Muscle layer of duodenum (tissue), 2 donors: ENCODE measurements at regions not wholly inside any gene's neighbourhood (a gene's known extent, or its start where the extent isn't known, plus 50 kb on each side); places are given as distances from the start of the nearest gene placed in this dataset.
"Not testable (repeated sequence)": the region's sequence is repeated elsewhere in the genome, so short reads cannot be mapped to it uniquely, and the experiment has no call there.

Experiments
- H3K27ac ChIP-seq: one replicate; pipeline ENCODE4 v1.7.0; 2013; ENCODE audit warnings: mild to moderate bottlenecking, low read length
- H3K27me3 ChIP-seq: one replicate; pipeline ENCODE4 v1.7.0; 2013; ENCODE audit warnings: low read depth, mild to moderate bottlenecking, control low read depth, low read length
- H3K36me3 ChIP-seq, 2 donors: one replicate each; pipeline ENCODE4 v1.7.0; 2013; ENCODE audit warnings: low read length in 2 of 2, control low read depth in 1 of 2, mild to moderate bottlenecking in 1 of 2; ENCODE audit not compliant: insufficient read depth in 2 of 2, control insufficient read depth in 1 of 2
- H3K4me1 ChIP-seq, 2 donors: one replicate each; pipeline ENCODE4 v1.7.0; 2013; ENCODE audit warnings: low read length in 2 of 2, mild to moderate bottlenecking in 2 of 2, control low read depth in 1 of 2, moderate library complexity in 1 of 2; ENCODE audit not compliant: insufficient read depth in 2 of 2, control insufficient read depth in 1 of 2
- H3K4me3 ChIP-seq, 2 donors: one replicate each; pipeline ENCODE4 v1.7.0; 2013; ENCODE audit warnings: low read length in 2 of 2, low read depth in 1 of 2, mild to moderate bottlenecking in 1 of 2
- H3K9me3 ChIP-seq, 2 donors: one replicate each; pipeline ENCODE4 v1.7.0; 2013; ENCODE audit warnings: low read length in 2 of 2, control low read depth in 1 of 2, mild to moderate bottlenecking in 1 of 2; ENCODE audit not compliant: control insufficient read depth in 1 of 2
- donor health status: healthy.

DNA sequence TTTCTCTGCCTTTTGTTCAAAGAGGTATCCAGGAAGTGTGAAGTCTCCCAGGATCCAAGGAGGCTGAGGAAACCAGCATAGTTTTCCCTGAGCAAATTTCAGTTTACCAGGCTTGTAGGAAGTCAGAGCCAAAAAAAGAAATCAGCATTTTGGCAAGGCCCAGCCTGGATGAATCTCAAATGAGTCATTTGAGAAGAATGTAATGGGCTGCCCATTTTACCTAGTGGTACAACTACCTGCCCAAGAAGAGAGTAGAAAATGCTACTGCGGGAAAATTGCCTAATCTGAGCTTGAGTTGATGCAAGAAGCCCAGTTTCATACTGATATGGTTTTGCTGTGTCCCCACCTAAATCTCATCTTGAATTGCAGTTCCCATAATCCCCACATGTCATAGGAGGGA, 284.1 kb upstream of the ZNF507 start:
- no peaks in the 10 kb centered on the region for H3K36me3 ChIP-seq
- H3K27ac ChIP-seq: no peak overlapping the region
- H3K4me1 ChIP-seq: no peaks in the 10 kb centered on the region
- H3K9me3 ChIP-seq: no peaks in the 10 kb centered on the region
- no peak overlapping the region for H3K4me3 ChIP-seq
- no peaks in the 10 kb centered on the region for H3K27me3 ChIP-seq

DNA sequence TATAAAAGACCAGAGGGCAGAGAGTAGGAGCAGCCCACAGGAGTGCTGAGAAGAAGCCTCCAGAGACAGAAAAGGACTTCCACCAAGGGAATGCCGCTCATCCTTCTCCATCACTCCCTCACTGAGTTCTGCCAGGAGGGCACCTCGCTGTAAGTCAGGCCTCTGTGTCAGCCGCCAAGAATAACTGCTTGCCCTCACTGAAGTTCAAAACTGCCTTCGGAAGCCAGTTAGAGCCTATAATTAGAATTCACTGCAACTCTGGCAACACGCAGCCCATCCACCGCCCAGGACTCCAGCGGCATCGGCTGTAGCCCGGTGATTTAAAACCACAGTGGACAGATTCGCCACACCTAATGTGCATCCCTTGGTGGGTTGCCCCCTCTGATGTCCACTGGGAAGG, 281.8 kb upstream of the ZNF507 start:
- Histone ChIP-seq H3K9me3 (no peaks in the 10 kb centered on the region), H3K4me1 (no peaks in the 10 kb centered on the region), H3K27ac (no peak overlapping the region), H3K36me3 (no peaks in the 10 kb centered on the region), H3K4me3 (no peak overlapping the region), H3K27me3 (no peaks in the 10 kb centered on the region)

- no peak overlapping the region for H3K4me3 ChIP-seq
- H3K4me1 ChIP-seq: no peaks in the 10 kb centered on the region
- no peak overlapping the region for H3K27ac ChIP-seq
- H3K27me3 ChIP-seq: no peaks in the 10 kb centered on the region
- H3K36me3 ChIP-seq: no peaks in the 10 kb centered on the region
- H3K9me3 ChIP-seq: no peaks in the 10 kb centered on the region
These were observed 279.4 kb upstream of the ZNF507 start for GRCh38 chr19:32066056-32066455.

DNA sequence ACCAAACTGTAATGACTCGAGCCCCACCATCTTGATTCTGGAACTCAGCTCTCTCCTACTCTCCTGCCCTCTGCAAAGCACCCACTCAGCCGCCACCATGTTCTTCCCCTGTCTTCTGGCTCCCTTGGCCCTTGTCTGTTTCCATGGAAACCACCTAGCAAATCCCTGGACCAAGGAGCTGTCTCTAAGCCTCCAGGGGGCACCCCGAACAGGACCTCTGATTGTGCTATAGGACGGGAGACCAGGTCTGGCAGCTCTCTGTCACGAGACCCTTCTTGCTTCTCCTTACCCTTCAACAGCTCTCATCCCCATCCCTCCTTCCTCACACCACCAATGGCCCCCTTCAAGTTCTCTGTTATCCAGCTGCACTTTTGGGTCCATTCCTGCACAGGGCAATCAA, 277.7 kb upstream of the ZNF507 start:
- H3K9me3 ChIP-seq: no peaks in the 10 kb centered on the region
- no peak overlapping the region for H3K27ac ChIP-seq
- no peaks in the 10 kb centered on the region for H3K36me3 ChIP-seq
- H3K27me3 ChIP-seq: no peaks in the 10 kb centered on the region
- no peaks in the 10 kb centered on the region for H3K4me1 ChIP-seq
- no peak overlapping the region for H3K4me3 ChIP-seq

DNA sequence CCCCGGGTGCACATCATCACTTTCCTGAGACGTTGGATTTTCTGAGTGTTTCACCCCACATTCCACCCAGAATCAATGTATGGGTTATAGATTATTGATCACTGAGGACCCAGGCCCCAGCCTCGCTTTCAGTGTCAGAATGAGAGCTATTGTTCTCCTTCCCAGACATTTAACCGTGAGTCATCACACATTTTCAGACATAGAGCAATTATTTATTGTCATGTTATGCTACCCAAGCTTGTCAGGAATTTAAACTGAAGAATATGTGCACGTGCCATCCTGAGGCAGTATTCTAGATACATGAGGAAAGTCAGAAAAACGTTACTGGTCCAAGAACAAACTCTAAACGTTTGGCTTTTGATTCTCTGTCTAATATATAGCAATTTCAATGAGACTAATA, 276.6 kb upstream of the ZNF507 start:
- Histone ChIP-seq H3K27ac (no peak overlapping the region), H3K36me3 (no peaks in the 10 kb centered on the region), H3K27me3 (no peaks in the 10 kb centered on the region), H3K4me1 (no peaks in the 10 kb centered on the region), H3K9me3 (no peaks in the 10 kb centered on the region), H3K4me3 (no peak overlapping the region)

DNA sequence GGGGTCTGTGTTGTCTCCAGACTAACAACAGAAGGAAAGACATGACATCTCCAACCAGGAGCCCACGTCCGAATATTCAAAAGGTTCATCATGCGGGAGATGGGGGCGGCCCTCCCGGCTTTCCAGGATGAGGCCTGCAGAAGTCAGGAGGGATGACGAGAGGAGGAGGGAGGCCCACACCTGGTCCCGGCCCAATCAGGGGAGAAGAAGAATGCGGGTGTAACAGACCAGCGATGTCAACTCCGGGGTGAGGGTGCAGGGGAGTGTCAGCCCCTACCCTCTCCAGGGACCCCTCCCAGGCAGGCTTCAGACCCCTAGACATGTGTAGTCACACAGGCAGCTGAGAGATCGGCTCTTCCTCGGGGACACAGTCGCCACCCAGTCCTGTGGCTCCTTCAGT, 275.3 kb upstream of the ZNF507 start:
- Histone ChIP-seq H3K4me1 (no peaks in the 10 kb centered on the region), H3K36me3 (no peaks in the 10 kb centered on the region), H3K27ac (no peak overlapping the region), H3K4me3 (no peak overlapping the region), H3K9me3 (no peaks in the 10 kb centered on the region), H3K27me3 (no peaks in the 10 kb centered on the region)

DNA sequence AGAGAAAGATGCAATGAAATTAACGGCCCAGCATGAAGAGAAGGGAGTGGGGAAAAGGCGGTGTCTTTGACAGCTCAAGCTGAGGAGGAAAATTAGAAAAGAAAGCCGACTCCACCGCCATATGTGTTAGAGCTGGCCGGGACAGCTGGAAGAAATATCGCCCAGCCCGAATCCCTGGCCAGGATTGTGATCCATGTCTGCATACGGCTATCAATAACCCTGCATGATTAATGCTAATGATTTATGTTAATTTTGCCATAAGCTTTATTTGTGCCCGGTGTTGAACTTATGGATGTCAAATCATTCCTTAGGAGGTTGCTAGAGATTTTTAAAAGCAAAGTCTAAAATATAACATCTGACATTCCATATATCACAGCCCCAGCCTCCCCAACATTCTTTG, 263.4 kb upstream of the ZNF507 start:
- no peak overlapping the region for H3K4me3 ChIP-seq
- H3K4me1 ChIP-seq: no peaks in the 10 kb centered on the region

GRCh38 chr19:32084756-32085363, 260.6 kb upstream of the ZNF507 start:
- H3K4me1 ChIP-seq, H3K27ac ChIP-seq, H3K36me3 ChIP-seq, H3K9me3 ChIP-seq, H3K27me3 ChIP-seq, H3K4me3 ChIP-seq: not testable (repeated sequence)

More for the DNA sequence above, 263.4 kb upstream of the ZNF507 start:
- no peak overlapping the region for H3K27ac ChIP-seq
- H3K36me3 ChIP-seq: no peaks in the 10 kb centered on the region
- no peaks in the 10 kb centered on the region for H3K9me3 ChIP-seq
- H3K27me3 ChIP-seq: no peaks in the 10 kb centered on the region

GRCh38 chr19:32091241-32091640, 254.2 kb upstream of the ZNF507 start:
- Histone ChIP-seq H3K4me1 (no peaks in the 10 kb centered on the region), H3K4me3 (no peak overlapping the region), H3K27me3 (no peaks in the 10 kb centered on the region), H3K27ac (no peak overlapping the region), H3K9me3 (no peaks in the 10 kb centered on the region), H3K36me3 (no peaks in the 10 kb centered on the region)

DNA sequence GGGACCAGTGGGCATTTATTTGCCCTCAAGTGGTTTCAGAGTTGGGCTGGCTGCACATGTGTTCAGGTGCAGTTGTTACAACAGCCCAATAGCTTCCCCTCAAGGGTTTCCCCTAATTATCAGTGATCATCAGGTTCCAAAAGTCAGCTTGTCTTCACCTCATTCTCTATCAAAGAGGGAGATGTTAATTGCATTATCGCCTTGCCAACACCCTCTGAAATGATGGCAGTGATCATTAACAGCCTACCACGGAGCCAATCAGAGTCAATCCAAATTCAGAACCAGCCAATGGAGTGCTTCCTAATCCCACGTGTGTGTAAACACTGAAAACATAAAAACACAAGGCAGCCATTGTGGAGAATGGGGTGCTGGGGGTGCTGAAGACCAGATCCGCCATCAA, 248.4 kb upstream of the ZNF507 start:
- Histone ChIP-seq H3K27ac (no peak overlapping the region), H3K4me3 (no peak overlapping the region), H3K4me1 (no peaks in the 10 kb centered on the region), H3K9me3 (no peaks in the 10 kb centered on the region), H3K27me3 (no peaks in the 10 kb centered on the region), H3K36me3 (no peaks in the 10 kb centered on the region)

- H3K27ac ChIP-seq: no peak overlapping the region
These were observed 247.8 kb upstream of the ZNF507 start for GRCh38 chr19:32097620-32098019.

GRCh38 chr19:32098968-32099367, 246.4 kb upstream of the ZNF507 start:
- H3K27ac ChIP-seq: no peak overlapping the region
- no peaks in the 10 kb centered on the region for H3K27me3 ChIP-seq
- no peaks in the 10 kb centered on the region for H3K4me1 ChIP-seq
- H3K4me3 ChIP-seq: no peak overlapping the region
- no peaks in the 10 kb centered on the region for H3K9me3 ChIP-seq
- H3K36me3 ChIP-seq: no peaks in the 10 kb centered on the region

More at GRCh38 chr19:32097620-32098019, 247.8 kb upstream of the ZNF507 start:
- Histone ChIP-seq H3K9me3 (no peaks in the 10 kb centered on the region), H3K4me1 (no peaks in the 10 kb centered on the region), H3K27me3 (no peaks in the 10 kb centered on the region), H3K4me3 (no peak overlapping the region), H3K36me3 (no peaks in the 10 kb centered on the region)
